HEK293T (cell line): ENCODE measurements at regions not wholly inside any gene's neighbourhood (a gene's known extent, or its start where the extent isn't known, plus 50 kb on each side); places are given as distances from the start of the nearest gene placed in this dataset.

Experiments
- ARNT ChIP-seq: fragments of 450-650 bp; IDR thresholded peaks from 2 replicates; pipeline ENCODE4 v1.6.1; 2017; ENCODE audit warnings: mild to moderate bottlenecking
- BHLHE40 ChIP-seq: fragments of 450-650 bp; IDR thresholded peaks from 2 replicates; pipeline ENCODE4 v1.6.1; 2016; ENCODE audit warnings: mild to moderate bottlenecking, moderate library complexity, borderline replicate concordance
- CTBP1 ChIP-seq: fragments of 450-650 bp; IDR thresholded peaks from 2 replicates; pipeline ENCODE4 v1.6.1; 2016; ENCODE audit warnings: borderline replicate concordance
- ELF4 ChIP-seq: fragments of 450-650 bp; IDR thresholded peaks from 2 replicates; pipeline ENCODE4 v1.6.1; 2017; ENCODE audit warnings: antibody characterized with exemption
- FOXA1 ChIP-seq: fragments of 450-650 bp; IDR thresholded peaks from 2 replicates; pipeline ENCODE4 v1.6.1; 2016; ENCODE audit warnings: mild to moderate bottlenecking
- FOXK2 ChIP-seq: fragments of 450-650 bp; IDR thresholded peaks from 2 replicates; pipeline ENCODE4 v1.6.1; 2016; ENCODE audit warnings: mild to moderate bottlenecking
- FOXM1 ChIP-seq: fragments of 450-650 bp; IDR thresholded peaks from 2 replicates; pipeline ENCODE4 v1.6.1; 2017; ENCODE audit warnings: mild to moderate bottlenecking, borderline replicate concordance
- HDGF ChIP-seq: fragments of 450-650 bp; IDR thresholded peaks from 2 replicates; pipeline ENCODE4 v1.6.1; 2017; ENCODE audit warnings: antibody characterized with exemption, borderline replicate concordance
- L3MBTL2 ChIP-seq: fragments of 450-650 bp; conservative IDR thresholded peaks from 2 replicates; pipeline ENCODE4 v1.6.1; 2016; ENCODE audit warnings: mild to moderate bottlenecking
- NFRKB ChIP-seq: fragments of 450-650 bp; IDR thresholded peaks from 2 replicates; pipeline ENCODE4 v1.6.1; 2016; ENCODE audit warnings: mild to moderate bottlenecking, moderate library complexity
- SP1 ChIP-seq: fragments of 450-650 bp; IDR thresholded peaks from 2 replicates; pipeline ENCODE4 v1.6.1; 2017
- SUZ12 ChIP-seq: fragments of 450-650 bp; IDR thresholded peaks from 2 replicates; pipeline ENCODE4 v1.6.1; 2016; ENCODE audit warnings: mild to moderate bottlenecking
- TARDBP ChIP-seq: fragments of 450-650 bp; IDR thresholded peaks from 2 replicates; pipeline ENCODE4 v1.6.1; 2016
- ZNF384 ChIP-seq: fragments of 450-650 bp; IDR thresholded peaks from 2 replicates; pipeline ENCODE4 v1.6.1; 2016

DNA sequence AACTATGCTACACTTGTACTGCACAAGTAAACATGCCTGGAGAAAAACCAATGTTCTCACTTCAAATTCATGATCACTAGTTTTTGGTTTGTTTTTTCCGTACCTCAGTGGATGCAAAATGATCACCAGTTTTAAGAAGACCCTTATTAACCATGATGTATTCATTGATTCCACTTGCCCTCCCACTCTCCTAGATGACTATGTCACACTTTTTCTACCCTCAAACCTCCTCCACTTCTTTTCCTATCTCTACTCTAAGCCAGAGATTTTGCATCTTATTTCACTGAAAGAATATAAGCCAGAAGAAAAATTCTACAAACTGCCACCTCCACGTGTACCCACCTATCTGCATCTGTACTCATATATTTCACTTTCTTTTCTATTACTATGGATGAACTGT is 186.2 kb upstream of the NAMPT start:
- TF ChIP-seq CTBP1 (no peak), SP1 (no peak), FOXM1 (no peak), ZNF384 (no peak), FOXK2 (no peak), ARNT (no peak), HDGF (no peak), FOXA1 (no peak), BHLHE40 (no peak), TARDBP (no peak), ELF4 (no peak), NFRKB (no peak), SUZ12 (no peak), L3MBTL2 (no peak)
